D721Med (cell line): ENCODE measurements at regions not wholly inside any gene's neighbourhood (a gene's known extent, or its start where the extent isn't known, plus 50 kb on each side); places are given as distances from the start of the nearest gene placed in this dataset.

ENCODE experiments used
- DNase-seq: peaks from one replicate; pipeline ENCODE4 v3.0.0; 2011; ENCODE audit warnings: low spot score; ENCODE audit not compliant: insufficient read length
- FAIRE-seq: peaks from 2 replicates; lab custom pipeline; 2011; peaks lifted over from hg19 to GRCh38; lab: Jason Lieb, UNC
- TF ChIP-seq, protein P1 (sequence below): IDR thresholded peaks from 2 replicates; pipeline ENCODE4 v1.5.1; 2012; ENCODE audit warnings: mild to moderate bottlenecking, control low read depth; ENCODE audit not compliant: insufficient read depth; ENCODE audit errors: missing control alignments

DNA sequence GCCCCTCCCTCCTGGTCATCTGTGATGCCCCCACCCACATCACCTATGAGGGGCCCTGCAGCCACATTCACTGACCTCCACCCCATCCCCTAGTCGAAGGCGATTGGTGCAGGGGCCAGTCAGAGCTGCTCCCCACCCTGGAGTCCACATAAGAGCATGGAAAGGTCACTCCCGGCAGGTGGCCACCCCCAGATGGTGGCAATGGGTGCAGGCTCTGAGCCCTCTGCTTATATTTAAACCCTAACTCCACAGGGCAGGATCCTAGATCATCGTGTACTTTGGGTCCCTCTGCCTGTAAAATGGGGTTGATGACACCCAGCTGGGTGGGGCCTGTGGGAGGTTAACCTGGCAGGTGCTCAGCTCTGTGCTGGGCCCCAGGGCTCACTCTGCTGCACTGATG, 186.8 kb upstream of the C1orf174 start:
- DNase-seq (no peak), FAIRE-seq (no peak)
- TF ChIP-seq, protein P1, sequence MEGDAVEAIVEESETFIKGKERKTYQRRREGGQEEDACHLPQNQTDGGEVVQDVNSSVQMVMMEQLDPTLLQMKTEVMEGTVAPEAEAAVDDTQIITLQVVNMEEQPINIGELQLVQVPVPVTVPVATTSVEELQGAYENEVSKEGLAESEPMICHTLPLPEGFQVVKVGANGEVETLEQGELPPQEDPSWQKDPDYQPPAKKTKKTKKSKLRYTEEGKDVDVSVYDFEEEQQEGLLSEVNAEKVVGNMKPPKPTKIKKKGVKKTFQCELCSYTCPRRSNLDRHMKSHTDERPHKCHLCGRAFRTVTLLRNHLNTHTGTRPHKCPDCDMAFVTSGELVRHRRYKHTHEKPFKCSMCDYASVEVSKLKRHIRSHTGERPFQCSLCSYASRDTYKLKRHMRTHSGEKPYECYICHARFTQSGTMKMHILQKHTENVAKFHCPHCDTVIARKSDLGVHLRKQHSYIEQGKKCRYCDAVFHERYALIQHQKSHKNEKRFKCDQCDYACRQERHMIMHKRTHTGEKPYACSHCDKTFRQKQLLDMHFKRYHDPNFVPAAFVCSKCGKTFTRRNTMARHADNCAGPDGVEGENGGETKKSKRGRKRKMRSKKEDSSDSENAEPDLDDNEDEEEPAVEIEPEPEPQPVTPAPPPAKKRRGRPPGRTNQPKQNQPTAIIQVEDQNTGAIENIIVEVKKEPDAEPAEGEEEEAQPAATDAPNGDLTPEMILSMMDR = no peak

DNA sequence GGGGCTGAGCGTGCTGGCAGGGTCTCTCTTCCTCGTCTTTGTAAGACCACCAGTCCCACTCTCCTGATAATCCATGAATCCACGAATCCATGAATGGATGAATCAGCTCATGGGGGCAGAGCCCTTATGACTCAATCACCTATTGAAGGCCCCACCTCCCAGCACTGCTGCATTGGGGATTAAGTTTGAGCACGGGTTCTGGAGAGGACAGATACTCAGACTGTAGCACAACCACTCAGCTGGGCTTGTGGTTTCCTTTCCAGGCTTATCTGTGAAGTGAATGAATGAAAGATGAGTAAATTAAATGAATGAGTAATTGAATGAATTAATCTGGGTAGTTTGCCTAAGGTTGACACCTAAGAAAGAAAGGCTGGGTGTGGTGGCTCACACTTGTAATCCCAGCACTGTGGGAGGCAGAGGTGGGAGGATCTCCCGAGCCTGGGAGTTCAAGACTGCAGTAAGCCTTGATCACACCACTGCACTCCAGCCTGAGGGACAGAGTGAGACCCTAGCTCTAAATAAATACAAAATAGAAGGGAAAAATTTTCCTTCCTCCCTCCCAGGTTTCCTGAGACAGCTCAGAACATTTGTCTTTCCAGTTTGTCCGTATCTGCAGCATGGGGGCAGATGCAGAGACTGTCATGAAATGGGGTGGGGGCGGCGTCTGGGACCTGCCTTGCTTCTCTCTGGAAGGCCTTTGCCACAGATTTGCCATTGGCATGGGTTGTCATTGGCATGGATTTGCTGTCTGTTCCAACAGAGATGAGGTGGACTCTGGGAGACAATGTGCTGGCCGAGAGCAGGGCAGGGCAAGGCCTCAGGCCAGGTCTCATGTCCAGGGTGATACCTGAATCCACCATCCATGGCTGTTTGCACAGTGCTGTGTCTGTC, 187.7 kb upstream of the C1orf174 start:
- TF ChIP-seq, protein P1 = no peak
- DNase-seq (no peak), FAIRE-seq (no peak)

DNA sequence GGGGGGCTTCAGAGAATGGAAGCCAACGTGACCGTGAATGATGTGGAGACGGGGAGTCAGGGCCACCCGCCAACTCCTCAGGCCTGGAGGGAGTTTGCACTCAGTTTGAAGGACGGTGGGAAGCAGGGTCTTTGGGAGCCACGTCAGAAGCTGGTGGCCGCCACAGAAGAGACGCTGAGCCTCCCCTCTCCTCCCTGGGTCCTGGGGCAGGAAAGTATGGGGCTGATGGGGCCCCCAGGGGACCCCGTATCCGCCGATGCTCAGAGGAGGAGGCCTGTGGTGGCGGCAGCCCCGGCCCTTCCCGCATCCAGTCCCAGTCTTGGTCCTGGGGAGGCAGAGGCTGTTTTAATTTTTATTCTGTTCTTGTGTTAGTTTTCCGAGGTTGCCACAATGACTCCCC, 188.6 kb upstream of the C1orf174 start:
- TF ChIP-seq, protein P1 = no peak
- no peak for FAIRE-seq
- no peak for DNase-seq

- DNase-seq (no peak), FAIRE-seq (no peak)
- TF ChIP-seq, protein P1 = no peak
These were observed 189.5 kb upstream of the C1orf174 start for GRCh38 chr1:4089421-4090175.

- FAIRE-seq (no peak), DNase-seq (no peak)
- TF ChIP-seq, protein P1 = no peak
These were observed 190.5 kb upstream of the C1orf174 start for GRCh38 chr1:4090556-4090955.

DNA sequence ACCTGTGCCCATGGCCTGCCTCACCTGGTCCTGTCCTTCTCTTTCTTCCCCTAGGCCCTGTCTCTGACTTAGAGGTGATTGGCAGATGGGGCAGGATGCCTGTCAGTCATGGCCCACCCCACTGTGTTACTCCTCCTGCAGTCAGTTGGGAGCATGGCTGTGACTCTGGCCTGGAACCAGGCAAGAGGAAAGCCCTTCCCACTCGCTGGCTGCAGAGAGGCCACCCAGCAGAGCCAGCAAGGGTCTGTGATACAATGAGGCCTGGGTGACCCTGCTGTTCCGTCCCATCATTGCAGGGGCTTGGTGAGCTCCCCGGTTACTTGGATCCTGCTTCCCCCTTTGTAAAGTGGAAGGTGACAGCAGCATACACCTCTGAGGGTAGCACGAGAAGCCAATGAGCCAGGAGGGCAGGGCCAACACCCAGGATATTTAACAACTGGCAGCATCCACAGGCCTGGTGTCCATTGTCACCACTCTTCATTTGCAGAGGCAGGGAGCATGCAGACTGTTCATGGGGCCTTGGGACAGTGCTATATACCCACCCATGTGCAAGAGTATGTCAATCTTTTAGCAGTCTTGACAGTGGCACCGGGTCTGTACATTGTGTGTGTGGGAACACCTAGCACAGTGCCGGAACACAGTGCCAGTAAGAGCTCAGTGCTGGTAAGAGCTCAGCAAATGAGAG, 191.0 kb upstream of the C1orf174 start:
- TF ChIP-seq, protein P1 = no peak
- FAIRE-seq (no peak), DNase-seq (no peak)
